Ishikawa (cell line): ENCODE measurements at regions not wholly inside any gene's neighbourhood (a gene's known extent, or its start where the extent isn't known, plus 50 kb on each side); places are given as distances from the start of the nearest gene placed in this dataset.

Experiments used
- RAD21 ChIP-seq: IDR thresholded peaks from 2 replicates; pipeline ENCODE4 v1.6.1; 2012; ENCODE audit warnings: low read depth
- YY1 ChIP-seq: IDR thresholded peaks from 2 replicates; pipeline ENCODE4 v1.6.1; 2012; ENCODE audit warnings: low read depth

GRCh38 chrX:42902513-42902912, 124.5 kb upstream of the PPP1R2C start:
- TF ChIP-seq YY1, result no peak
- TF ChIP-seq RAD21, result no peak
